ENCODE measurements at regions not wholly inside any gene's neighbourhood (a gene's known extent, or its start where the extent isn't known, plus 50 kb on each side); places are given as distances from the start of the nearest gene placed in this dataset.

DNA sequence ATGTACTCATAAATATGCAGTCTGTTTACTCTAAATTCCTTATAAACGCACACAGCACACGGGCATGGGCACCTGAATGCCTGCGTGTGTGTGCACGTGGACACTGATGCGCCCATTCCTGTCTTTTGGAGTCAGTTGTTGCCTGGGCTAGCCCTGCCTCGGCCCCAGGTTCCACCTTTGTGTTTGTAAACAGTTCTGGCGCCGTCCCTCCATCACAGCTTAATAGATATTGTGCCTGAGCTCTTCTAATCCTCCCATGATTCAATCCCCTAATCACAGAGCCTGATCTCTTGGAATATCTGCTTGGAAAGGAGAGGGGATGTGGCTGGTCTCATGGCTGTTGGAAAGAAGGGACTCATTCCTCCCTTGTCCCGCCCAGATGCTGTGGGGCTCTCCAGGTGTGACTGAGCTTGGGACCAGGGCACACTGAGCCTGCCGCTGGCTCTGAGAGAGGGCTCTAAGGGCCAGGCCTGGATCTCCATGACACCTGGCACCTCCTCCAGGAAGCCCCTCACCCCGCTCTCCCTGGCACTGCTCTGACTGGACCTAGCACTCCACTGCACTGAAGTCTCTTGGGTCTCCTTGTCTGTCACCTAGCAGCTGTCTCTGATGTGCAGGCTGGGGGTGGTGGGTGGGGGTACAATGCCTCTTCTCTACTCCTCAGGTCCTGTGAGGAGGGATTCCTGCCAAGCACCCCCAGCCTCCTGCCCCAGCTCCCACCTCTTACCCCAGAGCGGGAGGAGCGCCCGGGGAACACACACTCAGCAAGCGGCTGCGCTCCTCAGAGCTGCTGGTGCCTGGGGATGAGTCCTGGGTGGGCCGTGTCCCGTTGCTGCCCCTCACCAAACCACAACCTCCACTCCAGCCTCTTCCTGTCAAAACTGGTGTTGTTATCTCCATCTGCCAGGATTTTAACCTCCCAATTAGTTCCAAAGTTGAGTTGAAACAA is 181.3 kb downstream of the INHBB start:
- CTCF ChIA-PET (ENCODE audit: low intra/inter-chr PET ratio), result no interaction called here
- Histone ChIP-seq H2AFZ (ENCODE audit: low read depth, low read length) (no peak overlapping the region), H4K20me1 (replicated peaks; ENCODE audit: control insufficient read depth, insufficient read depth, low read length) (peaks cover 3% of the 10 kb centered on the region), H3K4me3 (no peak overlapping the region), H3K36me3 (ENCODE audit: control insufficient read depth, insufficient read depth, low read length) (no peaks in the 10 kb centered on the region), H3K79me2 (ENCODE audit: control insufficient read depth, insufficient read depth, low read length) (no peaks in the 10 kb centered on the region), H3K4me2 (ENCODE audit: insufficient read depth, low read length) (no peak overlapping the region), H3K9me3 (replicated peaks; ENCODE audit: control insufficient read depth, insufficient read depth, low read depth, low read length) (no peaks in the 10 kb centered on the region), H3K27ac (ENCODE audit: extremely low read depth, low read depth, low read length) (no peak overlapping the region), H3K27me3 (ENCODE audit: control insufficient read depth in 2 of 2, insufficient read depth in 2 of 2, low read length in 2 of 2) (peaks cover 21 to 72% of the 10 kb centered on the region in 2 experiments; a peak in 3 of 5 replicates), H3K9me1 (ENCODE audit: control insufficient read depth, insufficient read depth, low read length) (no peaks in the 10 kb centered on the region), H3K9ac (ENCODE audit: insufficient read depth in 1 of 2, low read depth in 2 of 2, low read length in 2 of 2) (no peak overlapping the region), H3K4me1 (replicated peaks in 1 of 2; ENCODE audit: control insufficient read depth in 2 of 2, insufficient read depth in 2 of 2, low read length in 2 of 2) (peaks cover 0 to 2% of the 10 kb centered on the region in 2 experiments; a peak in 1 of 5 replicates)
- WGBS (ENCODE audit: insufficient coverage, low coverage, missing lambda C conversion rate), result under 1% methylated on average over 16 of the region's 18 CpGs
- intact Hi-C loops (cut with micrococcal nuclease), result no loop called here
- POLR2A ChIA-PET, result interaction anchor here (0.6 kb wide), 1 partner anchor 323 kb away, joined by 4 read pairs; no protein-coding TSS in a partner anchor
- BruUV-seq (replicated peaks), result no TSS peak
- ATAC-seq (no peak), DNase-seq (ENCODE audit: extremely low read depth in 1 of 4, low spot score in 3 of 4) (no peak), FAIRE-seq (no peak)
- TF ChIP-seq ZNF133 (CRISPR knock-in tag; IDR thresholded peaks at IDR 0.05), result no peak
- TF ChIP-seq MYNN (IDR thresholded peaks at IDR 0.05), result no peak
- TF ChIP-seq MYNN (CRISPR knock-in tag; IDR thresholded peaks at IDR 0.05), result no peak
- TF ChIP-seq, protein P1, sequence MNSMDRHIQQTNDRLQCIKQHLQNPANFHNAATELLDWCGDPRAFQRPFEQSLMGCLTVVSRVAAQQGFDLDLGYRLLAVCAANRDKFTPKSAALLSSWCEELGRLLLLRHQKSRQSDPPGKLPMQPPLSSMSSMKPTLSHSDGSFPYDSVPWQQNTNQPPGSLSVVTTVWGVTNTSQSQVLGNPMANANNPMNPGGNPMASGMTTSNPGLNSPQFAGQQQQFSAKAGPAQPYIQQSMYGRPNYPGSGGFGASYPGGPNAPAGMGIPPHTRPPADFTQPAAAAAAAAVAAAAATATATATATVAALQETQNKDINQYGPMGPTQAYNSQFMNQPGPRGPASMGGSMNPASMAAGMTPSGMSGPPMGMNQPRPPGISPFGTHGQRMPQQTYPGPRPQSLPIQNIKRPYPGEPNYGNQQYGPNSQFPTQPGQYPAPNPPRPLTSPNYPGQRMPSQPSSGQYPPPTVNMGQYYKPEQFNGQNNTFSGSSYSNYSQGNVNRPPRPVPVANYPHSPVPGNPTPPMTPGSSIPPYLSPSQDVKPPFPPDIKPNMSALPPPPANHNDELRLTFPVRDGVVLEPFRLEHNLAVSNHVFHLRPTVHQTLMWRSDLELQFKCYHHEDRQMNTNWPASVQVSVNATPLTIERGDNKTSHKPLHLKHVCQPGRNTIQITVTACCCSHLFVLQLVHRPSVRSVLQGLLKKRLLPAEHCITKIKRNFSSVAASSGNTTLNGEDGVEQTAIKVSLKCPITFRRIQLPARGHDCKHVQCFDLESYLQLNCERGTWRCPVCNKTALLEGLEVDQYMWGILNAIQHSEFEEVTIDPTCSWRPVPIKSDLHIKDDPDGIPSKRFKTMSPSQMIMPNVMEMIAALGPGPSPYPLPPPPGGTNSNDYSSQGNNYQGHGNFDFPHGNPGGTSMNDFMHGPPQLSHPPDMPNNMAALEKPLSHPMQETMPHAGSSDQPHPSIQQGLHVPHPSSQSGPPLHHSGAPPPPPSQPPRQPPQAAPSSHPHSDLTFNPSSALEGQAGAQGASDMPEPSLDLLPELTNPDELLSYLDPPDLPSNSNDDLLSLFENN (IDR thresholded peaks at IDR 0.05; ENCODE audit: low read depth in 2 of 2, low read length in 2 of 2), result no peak
- TF ChIP-seq, protein P2, sequence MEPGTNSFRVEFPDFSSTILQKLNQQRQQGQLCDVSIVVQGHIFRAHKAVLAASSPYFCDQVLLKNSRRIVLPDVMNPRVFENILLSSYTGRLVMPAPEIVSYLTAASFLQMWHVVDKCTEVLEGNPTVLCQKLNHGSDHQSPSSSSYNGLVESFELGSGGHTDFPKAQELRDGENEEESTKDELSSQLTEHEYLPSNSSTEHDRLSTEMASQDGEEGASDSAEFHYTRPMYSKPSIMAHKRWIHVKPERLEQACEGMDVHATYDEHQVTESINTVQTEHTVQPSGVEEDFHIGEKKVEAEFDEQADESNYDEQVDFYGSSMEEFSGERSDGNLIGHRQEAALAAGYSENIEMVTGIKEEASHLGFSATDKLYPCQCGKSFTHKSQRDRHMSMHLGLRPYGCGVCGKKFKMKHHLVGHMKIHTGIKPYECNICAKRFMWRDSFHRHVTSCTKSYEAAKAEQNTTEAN (CRISPR knock-in tag; IDR thresholded peaks at IDR 0.05), result no peak
- no peak for TF ChIP-seq CTBP1 (IDR thresholded peaks at IDR 0.05; ENCODE audit: borderline replicate concordance)
- TF ChIP-seq PHB (CRISPR knock-in tag; IDR thresholded peaks at IDR 0.05), result no peak
- TF ChIP-seq FOXK1 (CRISPR knock-in tag; IDR thresholded peaks at IDR 0.05; ENCODE audit: borderline replicate concordance), result no peak
- no peak for TF ChIP-seq POLR2G (IDR thresholded peaks at IDR 0.05; ENCODE audit: low read depth, low read length)
- TF ChIP-seq RBM25 (IDR thresholded peaks at IDR 0.05; ENCODE audit: low read depth, low read length, severe bottlenecking), result no peak
- no peak for TF ChIP-seq C11orf30 (IDR thresholded peaks at IDR 0.05; ENCODE audit: low read depth)
- no peak for TF ChIP-seq KLF16 (IDR thresholded peaks at IDR 0.05)
- TF ChIP-seq, protein P3, sequence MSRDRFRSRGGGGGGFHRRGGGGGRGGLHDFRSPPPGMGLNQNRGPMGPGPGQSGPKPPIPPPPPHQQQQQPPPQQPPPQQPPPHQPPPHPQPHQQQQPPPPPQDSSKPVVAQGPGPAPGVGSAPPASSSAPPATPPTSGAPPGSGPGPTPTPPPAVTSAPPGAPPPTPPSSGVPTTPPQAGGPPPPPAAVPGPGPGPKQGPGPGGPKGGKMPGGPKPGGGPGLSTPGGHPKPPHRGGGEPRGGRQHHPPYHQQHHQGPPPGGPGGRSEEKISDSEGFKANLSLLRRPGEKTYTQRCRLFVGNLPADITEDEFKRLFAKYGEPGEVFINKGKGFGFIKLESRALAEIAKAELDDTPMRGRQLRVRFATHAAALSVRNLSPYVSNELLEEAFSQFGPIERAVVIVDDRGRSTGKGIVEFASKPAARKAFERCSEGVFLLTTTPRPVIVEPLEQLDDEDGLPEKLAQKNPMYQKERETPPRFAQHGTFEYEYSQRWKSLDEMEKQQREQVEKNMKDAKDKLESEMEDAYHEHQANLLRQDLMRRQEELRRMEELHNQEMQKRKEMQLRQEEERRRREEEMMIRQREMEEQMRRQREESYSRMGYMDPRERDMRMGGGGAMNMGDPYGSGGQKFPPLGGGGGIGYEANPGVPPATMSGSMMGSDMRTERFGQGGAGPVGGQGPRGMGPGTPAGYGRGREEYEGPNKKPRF (IDR thresholded peaks at IDR 0.05; ENCODE audit: low read depth, low read length), result no peak
- TF ChIP-seq ZZZ3 (IDR thresholded peaks at IDR 0.05), result no peak
- TF ChIP-seq ZNF134 (CRISPR knock-in tag; conservative IDR thresholded peaks at IDR 0.05), result no peak
- in situ Hi-C loops (cut with MboI), result no loop called here
